NCI-H187 treated with DMSO at 0.1 percent for 48 hours (cell line): ENCODE measurements at regions not wholly inside any gene's neighbourhood (a gene's known extent, or its start where the extent isn't known, plus 50 kb on each side); places are given as distances from the start of the nearest gene placed in this dataset.

Source experiments
- DNase-seq: peaks from one replicate; lab custom pipeline; 2025; lab: John Stamatoyannopoulos, UW

GRCh38 chr2:128691526-128691925 lies 372.9 kb upstream of the HS6ST1 start:
- no peak for DNase-seq

- DNase-seq: no peak
These were observed 374.5 kb upstream of the HS6ST1 start for GRCh38 chr2:128692895-128693742.

DNA sequence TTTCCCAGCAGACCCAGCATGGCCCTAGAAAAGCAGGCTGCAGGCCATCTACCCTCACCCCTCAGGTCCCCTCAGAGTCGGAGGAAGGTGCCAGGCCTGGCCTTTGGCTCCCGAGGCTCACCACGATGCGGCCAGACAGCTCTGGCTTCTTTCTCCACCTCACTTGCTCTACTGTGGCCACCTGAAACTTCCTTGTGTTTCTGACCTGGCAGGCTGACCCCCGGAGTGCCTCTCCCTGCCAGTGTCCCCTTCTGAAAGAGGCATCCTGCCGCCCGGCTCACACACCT lies 375.0 kb upstream of the HS6ST1 start:
- no peak for DNase-seq

DNA sequence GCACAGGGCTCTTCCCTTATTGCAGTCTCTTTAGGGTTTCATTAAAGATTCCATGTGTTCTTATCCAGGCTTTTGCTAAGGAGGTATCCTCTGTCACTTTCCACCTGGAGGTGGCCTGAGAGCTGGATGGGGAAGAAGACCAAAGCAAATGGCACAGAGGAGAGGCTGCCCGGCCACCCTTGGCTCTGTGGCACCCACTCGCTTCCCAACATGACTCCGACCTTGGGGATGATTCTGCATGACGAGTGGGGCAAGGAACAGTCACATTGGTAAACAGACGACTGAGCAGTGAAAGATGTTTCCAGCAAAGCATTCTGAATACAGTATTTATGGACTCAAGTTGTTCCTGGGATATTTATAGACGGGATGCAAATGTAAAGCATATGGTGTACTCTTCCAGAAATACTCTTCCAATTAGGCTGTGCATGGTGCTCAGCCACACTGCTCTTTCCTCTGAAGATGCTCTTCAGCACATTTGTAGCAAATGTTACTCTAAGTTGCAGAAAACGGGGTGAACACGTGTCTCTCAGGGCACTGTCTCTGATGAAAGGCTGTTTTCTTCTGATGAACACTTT lies 377.1 kb upstream of the HS6ST1 start:
- no peak for DNase-seq

- no peak for DNase-seq
These were observed 377.8 kb upstream of the HS6ST1 start for GRCh38 chr2:128696421-128696820.

GRCh38 chr2:128701418-128701817 lies 382.8 kb upstream of the HS6ST1 start:
- DNase-seq: no peak

DNA sequence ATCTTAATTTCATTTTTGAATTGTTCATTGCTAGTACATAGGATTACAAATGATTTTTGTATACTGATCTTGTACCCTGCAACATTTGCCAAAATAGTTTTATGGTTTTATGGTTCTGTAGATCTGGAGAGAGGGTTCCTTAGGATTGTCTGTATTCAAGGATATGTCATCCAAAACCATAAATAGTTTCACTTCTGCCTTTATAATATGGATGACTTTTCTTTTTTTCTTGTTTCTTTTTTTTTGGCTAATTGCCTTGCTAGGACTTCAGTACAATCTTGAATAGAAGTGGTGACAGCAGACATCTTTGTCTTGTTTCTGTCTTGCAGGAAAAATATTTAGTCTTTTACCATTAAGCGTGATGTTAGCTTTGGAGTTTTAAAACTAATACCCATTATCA lies 383.9 kb upstream of the HS6ST1 start:
- no peak for DNase-seq

DNA sequence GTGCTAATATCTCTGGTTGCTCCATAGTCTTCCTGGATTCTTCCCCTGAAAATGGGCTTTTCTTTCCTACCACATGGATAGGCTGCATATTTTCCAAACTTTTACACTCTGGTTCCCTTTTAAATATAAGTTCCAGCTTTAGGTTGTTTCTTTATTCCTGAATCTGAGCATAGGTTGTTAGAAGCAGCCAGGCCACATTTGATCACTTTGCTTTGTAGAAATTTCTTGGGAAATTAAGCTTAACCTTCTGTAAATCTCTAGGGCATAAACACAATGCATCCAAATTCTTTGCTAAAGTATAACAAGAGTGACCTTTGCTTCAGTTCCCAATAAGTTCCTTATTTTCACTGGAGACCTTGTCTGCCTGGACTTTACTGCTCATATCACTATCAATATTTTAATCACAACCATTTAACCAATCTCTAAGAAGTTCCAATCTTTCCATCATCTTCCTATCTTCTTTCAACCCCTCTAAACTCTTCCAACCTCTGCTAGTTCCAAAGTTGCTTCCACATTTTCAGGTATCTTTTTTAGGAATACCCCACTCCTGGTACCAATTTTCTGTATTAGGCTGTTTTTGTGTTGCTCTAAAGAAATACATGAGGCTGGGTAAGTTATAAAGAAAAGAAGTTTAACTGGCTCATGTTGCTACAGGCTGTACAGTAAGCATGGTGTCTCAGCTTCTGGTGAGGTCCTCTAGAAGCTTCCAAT lies 389.6 kb upstream of the HS6ST1 start:
- DNase-seq: no peak

DNA sequence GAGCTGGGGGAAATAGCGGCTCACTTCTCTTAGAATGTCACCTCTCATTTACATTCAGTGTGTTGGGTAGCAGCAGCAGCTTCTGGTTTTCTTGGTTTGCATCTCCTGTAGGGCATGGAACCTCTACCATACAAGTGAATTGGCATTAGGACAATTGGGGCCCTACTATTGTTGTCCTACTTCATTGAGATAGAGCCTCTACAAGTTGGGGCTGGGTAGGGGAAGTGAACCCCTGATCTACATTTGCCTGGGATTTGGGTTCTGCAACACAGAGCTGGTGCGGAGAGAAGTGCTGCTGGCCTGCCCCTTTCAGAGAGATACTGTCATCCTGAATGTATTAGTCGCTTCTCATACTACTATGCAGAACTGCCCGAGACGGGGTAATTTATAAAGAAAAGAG lies 391.6 kb upstream of the HS6ST1 start:
- DNase-seq: no peak

GRCh38 chr2:128710729-128711128 lies 392.1 kb upstream of the HS6ST1 start:
- DNase-seq: no peak

GRCh38 chr2:128714285-128714684 lies 395.6 kb upstream of the HS6ST1 start:
- no peak for DNase-seq

GRCh38 chr2:128714851-128715312 lies 396.2 kb upstream of the HS6ST1 start:
- DNase-seq: no peak

GRCh38 chr2:128715360-128715759 lies 396.7 kb upstream of the HS6ST1 start:
- DNase-seq: no peak

DNA sequence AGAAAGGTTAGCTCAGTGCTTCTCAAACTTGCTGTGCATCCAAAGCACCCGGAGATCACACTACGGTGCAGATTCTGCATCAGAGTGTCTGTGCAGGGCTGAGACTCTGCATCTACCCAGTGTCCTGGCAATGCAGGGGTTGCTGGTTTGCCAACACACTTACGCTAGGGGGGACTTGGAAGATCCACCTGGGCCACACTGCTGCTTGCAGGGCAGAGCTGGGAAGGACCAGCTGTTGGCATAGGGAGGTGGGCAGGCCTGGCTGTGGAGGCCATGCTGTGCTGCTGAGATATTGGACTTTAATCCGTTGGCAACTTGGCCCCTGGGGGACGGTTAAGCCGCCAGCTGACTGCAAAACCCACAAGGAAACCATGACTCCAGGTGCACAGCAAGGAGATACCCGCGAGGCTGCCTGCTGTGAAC lies 397.6 kb upstream of the HS6ST1 start:
- DNase-seq: no peak

DNA sequence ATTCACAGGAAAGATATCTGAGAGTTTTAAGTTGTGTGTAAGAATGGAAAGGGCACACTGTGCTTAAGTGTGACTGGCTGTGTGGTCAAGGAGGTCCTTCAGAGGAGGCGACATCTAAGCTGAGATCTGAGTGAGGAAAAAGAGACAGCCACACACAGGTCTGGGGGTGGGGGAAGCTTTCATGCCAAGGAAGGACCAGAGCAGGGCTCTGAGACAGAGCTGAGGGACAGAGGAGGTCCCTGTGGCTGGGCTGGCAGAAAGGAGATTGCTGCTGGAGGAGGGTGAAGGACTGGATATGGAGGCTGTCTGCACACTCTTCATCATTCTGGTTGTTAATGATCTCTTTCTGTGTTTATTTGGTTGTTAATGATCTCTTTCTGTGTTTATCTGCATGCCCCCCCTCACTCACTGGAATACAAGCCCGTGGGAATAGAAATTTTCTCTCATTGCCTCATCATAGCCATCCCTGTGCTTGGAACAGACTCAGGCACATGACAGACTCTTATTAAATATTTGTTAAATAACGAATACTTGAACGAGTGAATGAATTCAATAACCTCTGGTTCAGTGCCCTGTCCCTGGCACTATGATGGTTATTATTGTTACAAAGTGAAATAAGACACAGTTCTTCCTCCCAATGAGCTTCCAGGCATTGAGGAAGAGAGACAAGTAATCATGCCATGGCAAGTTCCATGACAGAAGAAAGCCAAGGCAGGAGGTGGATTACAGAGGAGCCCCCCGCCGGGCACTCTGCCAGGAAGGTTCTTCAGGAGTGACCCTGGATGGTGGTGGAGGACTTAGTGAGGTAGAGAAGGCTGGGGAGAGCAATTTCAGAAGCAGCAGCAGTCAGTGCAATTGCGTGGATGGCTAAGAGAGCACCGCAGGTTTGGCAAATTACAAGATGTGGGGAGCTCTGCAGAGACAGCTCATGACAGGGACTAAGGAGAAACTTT lies 399.4 kb upstream of the HS6ST1 start:
- DNase-seq: no peak

DNA sequence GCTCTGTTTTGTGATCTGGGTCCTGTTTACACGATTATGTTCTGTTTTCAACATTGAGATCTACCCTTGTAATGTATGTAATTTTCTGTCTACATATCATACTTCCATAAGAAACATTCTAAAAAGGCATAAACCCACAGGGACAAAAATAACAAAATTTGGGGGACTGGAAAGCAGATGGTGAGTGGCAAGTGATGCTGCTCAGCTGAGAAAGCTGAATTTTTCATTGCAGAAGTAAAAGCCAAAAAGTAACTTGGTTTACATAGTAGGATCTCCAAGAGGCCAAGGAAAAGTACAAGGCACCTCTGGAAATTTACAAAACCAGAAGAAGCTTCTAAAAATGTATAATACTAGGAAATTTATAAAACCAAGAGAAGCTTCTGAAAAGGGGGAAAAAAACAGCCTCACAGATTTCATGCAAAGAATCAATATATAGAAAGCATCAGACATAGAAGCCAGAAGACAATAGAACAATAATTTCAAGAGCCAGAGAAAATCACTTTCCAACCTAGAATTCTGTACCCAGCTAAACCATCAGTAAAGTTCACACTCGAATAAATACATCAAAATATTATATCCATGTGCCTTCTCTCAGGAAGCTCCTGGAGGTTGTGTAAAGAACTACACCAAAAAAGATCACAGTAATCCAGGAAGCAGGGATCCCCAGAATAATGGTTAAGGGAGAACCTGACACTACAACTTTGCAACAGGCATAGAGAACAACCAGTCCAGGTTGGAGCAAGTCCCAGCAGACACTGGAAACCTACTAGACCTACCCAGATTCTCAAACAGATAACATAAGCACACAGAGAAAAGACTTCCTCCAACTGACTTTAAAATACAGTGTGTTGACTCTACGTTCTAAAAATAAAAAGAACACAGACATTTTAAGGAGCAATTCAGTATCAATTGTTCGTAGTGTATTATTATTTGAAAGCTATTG lies 401.7 kb upstream of the HS6ST1 start:
- no peak for DNase-seq

DNA sequence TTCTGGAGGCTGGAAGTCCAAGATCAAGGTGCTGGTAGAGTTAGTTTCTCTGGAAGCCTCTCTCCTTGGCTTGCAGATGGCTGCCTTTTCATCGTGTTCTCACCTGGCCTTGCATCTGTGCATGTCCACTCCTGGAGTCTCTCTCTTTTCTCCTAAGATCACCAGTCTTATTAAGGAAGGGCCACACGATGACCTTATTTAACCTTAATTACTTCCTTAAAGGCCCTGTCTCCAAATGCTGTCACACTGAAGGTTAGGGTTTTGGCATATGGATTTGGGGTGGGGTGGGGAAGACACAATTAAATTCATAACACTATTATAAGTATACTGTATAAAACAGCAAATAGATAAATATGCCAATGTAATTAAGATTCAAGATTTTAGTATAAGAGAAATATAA lies 402.4 kb upstream of the HS6ST1 start:
- no peak for DNase-seq

DNA sequence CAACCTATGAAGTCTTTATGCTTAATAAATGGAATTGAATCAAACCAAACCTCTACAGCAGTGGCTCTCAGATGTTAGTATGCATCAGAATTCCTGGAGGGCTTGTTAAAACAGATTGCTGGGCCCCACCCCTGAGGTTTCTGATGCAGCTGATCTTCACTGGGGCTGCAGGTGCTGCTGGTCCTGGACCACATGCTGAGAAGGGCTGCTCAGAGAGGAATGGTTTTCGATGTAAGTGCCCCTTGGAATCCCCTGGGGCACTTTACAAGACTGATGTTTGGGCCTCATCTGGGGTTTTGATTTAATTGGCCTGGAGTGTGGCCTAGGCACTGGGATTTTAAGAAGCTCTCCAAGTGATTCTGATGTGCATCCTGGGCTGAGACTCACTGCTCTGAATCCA lies 403.8 kb upstream of the HS6ST1 start:
- DNase-seq: peak; percentile 26

DNA sequence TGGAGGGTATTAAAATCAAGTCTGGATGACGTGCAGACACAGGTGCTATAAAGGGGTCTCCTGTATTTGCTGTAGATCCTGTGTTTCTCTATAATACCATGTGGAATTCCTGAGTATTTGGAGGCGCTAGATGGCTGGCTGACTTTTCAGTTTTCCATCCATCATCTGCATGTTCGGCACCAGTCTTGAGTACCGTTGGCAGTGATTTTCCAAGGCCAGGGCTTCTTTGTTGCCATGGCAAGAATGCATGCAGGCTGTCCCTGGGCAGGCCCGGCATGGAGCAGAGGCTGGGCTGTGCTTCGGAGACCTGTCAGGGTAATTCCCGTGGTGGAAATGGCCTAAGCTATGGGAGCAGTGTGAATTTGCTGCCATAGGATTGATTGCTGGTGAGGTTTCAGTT lies 405.9 kb upstream of the HS6ST1 start:
- no peak for DNase-seq

- no peak for DNase-seq
These were observed 406.3 kb upstream of the HS6ST1 start for GRCh38 chr2:128724972-128725371.

GRCh38 chr2:128726236-128726635 lies 407.6 kb upstream of the HS6ST1 start:
- DNase-seq: no peak
